ENCODE measurements at regions not wholly inside any gene's neighbourhood (a gene's known extent, or its start where the extent isn't known, plus 50 kb on each side); places are given as distances from the start of the nearest gene placed in this dataset.

GRCh38 chr21:31558189-31558961 is 101.1 kb upstream of the SOD1 start:
- WGBS, 2 donors: 0 to 1% methylated on average over 37 to 54 of the region's 91 CpGs
- TF ChIP-seq CTCF (IDR thresholded peaks at IDR 0.05): no peak
- no peak for TF ChIP-seq POLR2A (IDR thresholded peaks at IDR 0.05)
- intact Hi-C loops (cut with DNase I; ENCODE audit: low total_unique reads): no loop called here
- H3K4me3 ChIP-seq (ENCODE audit: low read depth, poor library complexity, severe bottlenecking): peak overlapping the region; percentile 28
- peak in 1 of 2 donors; percentile 87 for DNase-seq (ENCODE audit: low spot score in 2 of 2)

GRCh38 chr21:31557421-31558188 is 101.9 kb upstream of the SOD1 start:
- intact Hi-C loops (cut with DNase I; ENCODE audit: low total_unique reads): no loop called here
- no peak for DNase-seq (ENCODE audit: low spot score in 2 of 2)
- H3K4me3 ChIP-seq (ENCODE audit: low read depth, poor library complexity, severe bottlenecking): peak overlapping the region; percentile 28
- 5 to 14% methylated on average over 11 to 47 of the region's 76 CpGs for WGBS, 2 donors
- TF ChIP-seq POLR2A (IDR thresholded peaks at IDR 0.05) (no peak), CTCF (IDR thresholded peaks at IDR 0.05) (no peak)

GRCh38 chr21:31556662-31557061 is 102.8 kb upstream of the SOD1 start:
- WGBS, 2 donors: 51 to 63% methylated on average over 3 of the region's 3 CpGs
- H3K4me3 ChIP-seq (ENCODE audit: low read depth, poor library complexity, severe bottlenecking): no peak overlapping the region
- TF ChIP-seq POLR2A (IDR thresholded peaks at IDR 0.05): no peak
- TF ChIP-seq CTCF (IDR thresholded peaks at IDR 0.05): no peak
- intact Hi-C loops (cut with DNase I; ENCODE audit: low total_unique reads): no loop called here
- DNase-seq (ENCODE audit: low spot score in 2 of 2): no peak

GRCh38 chr21:31555741-31556191 is 103.7 kb upstream of the SOD1 start:
- DNase-seq (ENCODE audit: low spot score in 2 of 2): no peak
- no peak overlapping the region for H3K4me3 ChIP-seq (ENCODE audit: low read depth, poor library complexity, severe bottlenecking)
- TF ChIP-seq POLR2A (IDR thresholded peaks at IDR 0.05) (no peak), CTCF (IDR thresholded peaks at IDR 0.05) (no peak)
- WGBS, 2 donors: 78 to 82% methylated on average over 9 of the region's 9 CpGs
- intact Hi-C loops (cut with DNase I; ENCODE audit: low total_unique reads): no loop called here

GRCh38 chr21:31554511-31555022 is 104.9 kb upstream of the SOD1 start:
- intact Hi-C loops (cut with DNase I; ENCODE audit: low total_unique reads): no loop called here
- TF ChIP-seq CTCF (IDR thresholded peaks at IDR 0.05): no peak
- TF ChIP-seq POLR2A (IDR thresholded peaks at IDR 0.05): no peak
- no peak for DNase-seq (ENCODE audit: low spot score in 2 of 2)
- 58 to 59% methylated on average over 7 of the region's 7 CpGs for WGBS, 2 donors
- H3K4me3 ChIP-seq (ENCODE audit: low read depth, poor library complexity, severe bottlenecking): no peak overlapping the region

Measured in lower leg skin (tissue), 4 donors.